ENCODE measurements at regions not wholly inside any gene's neighbourhood (a gene's known extent, or its start where the extent isn't known, plus 50 kb on each side); places are given as distances from the start of the nearest gene placed in this dataset.

- Mint-ChIP-seq H3K27me3 (ENCODE audit: low read depth, unreplicated experiment) (no peaks in the 10 kb centered on the region), H3K27ac (ENCODE audit: unreplicated experiment) (no peak overlapping the region), H3K4me3 (ENCODE audit: unreplicated experiment) (no peak overlapping the region), H3K9me3 (ENCODE audit: unreplicated experiment) (peaks cover 2% of the 10 kb centered on the region), H3K4me1 (ENCODE audit: low read depth, unreplicated experiment) (peaks cover 5% of the 10 kb centered on the region), H3K36me3 (ENCODE audit: low read depth, unreplicated experiment) (no peaks in the 10 kb centered on the region)
- H3K9me3 ChIP-seq (ENCODE audit: insufficient read depth, low read depth, low read length), result no peaks in the 10 kb centered on the region
- H3K27ac ChIP-seq (ENCODE audit: low read depth, low read length), result peak overlapping the region; percentile 30
- H3K9ac ChIP-seq (ENCODE audit: low read length), result no peak overlapping the region
- no peaks in the 10 kb centered on the region for H3K79me2 ChIP-seq (ENCODE audit: insufficient read depth, low read length)
- H3K4me2 ChIP-seq (ENCODE audit: low read length), result peak overlapping the region; percentile 22
- no peak overlapping the region for H3K4me3 ChIP-seq (ENCODE audit: insufficient read depth, low read depth, low read length)
- no peaks in the 10 kb centered on the region for H3K27me3 ChIP-seq (ENCODE audit: insufficient read depth, low read length)
- no peaks in the 10 kb centered on the region for H3K36me3 ChIP-seq (ENCODE audit: insufficient read depth, low read length)
- no peaks in the 10 kb centered on the region for H4K20me1 ChIP-seq (ENCODE audit: insufficient read depth, low read length)
- H2AFZ ChIP-seq (ENCODE audit: low read depth, low read length), result no peak overlapping the region
- TF ChIP-seq CTCF (IDR thresholded peaks at IDR 0.05; ENCODE audit: insufficient read depth, low read depth, low read length), result no peak
- TF ChIP-seq EZH2 (IDR thresholded peaks at IDR 0.05; ENCODE audit: insufficient read depth, low read length), result no peak
- FAIRE-seq (no peak), DNase-seq (ENCODE audit: low read depth) (no peak)
- peaks cover 5% of the 10 kb centered on the region for H3K4me1 ChIP-seq (ENCODE audit: insufficient read depth, low read length)
These were observed 262.0 kb downstream of the PPP1R2C start for GRCh38 chrX:42515939-42516338.

- H3K4me2 ChIP-seq (ENCODE audit: low read length), result no peak overlapping the region
- H2AFZ ChIP-seq (ENCODE audit: low read depth, low read length), result no peak overlapping the region
- no peaks in the 10 kb centered on the region for H3K36me3 Mint-ChIP-seq (ENCODE audit: low read depth, unreplicated experiment)
- DNase-seq (ENCODE audit: low read depth), result no peak
- H3K4me3 ChIP-seq (ENCODE audit: insufficient read depth, low read depth, low read length), result no peak overlapping the region
- H3K4me3 Mint-ChIP-seq (ENCODE audit: unreplicated experiment), result no peak overlapping the region
- TF ChIP-seq CTCF (IDR thresholded peaks at IDR 0.05; ENCODE audit: insufficient read depth, low read depth, low read length), result no peak
- TF ChIP-seq EZH2 (IDR thresholded peaks at IDR 0.05; ENCODE audit: insufficient read depth, low read length), result no peak
- no peak overlapping the region for H3K27ac Mint-ChIP-seq (ENCODE audit: unreplicated experiment)
- no peaks in the 10 kb centered on the region for H3K4me1 ChIP-seq (ENCODE audit: insufficient read depth, low read length)
- no peaks in the 10 kb centered on the region for H3K36me3 ChIP-seq (ENCODE audit: insufficient read depth, low read length)
- no peaks in the 10 kb centered on the region for H3K27me3 ChIP-seq (ENCODE audit: insufficient read depth, low read length)
- no peak overlapping the region for H3K27ac ChIP-seq (ENCODE audit: low read depth, low read length)
- no peaks in the 10 kb centered on the region for H4K20me1 ChIP-seq (ENCODE audit: insufficient read depth, low read length)
- H3K79me2 ChIP-seq (ENCODE audit: insufficient read depth, low read length), result no peaks in the 10 kb centered on the region
- no peaks in the 10 kb centered on the region for H3K27me3 Mint-ChIP-seq (ENCODE audit: low read depth, unreplicated experiment)
- peak; percentile 81 for FAIRE-seq
- H3K9me3 ChIP-seq (ENCODE audit: insufficient read depth, low read depth, low read length), result no peaks in the 10 kb centered on the region
- no peaks in the 10 kb centered on the region for H3K4me1 Mint-ChIP-seq (ENCODE audit: low read depth, unreplicated experiment)
- H3K9ac ChIP-seq (ENCODE audit: low read length), result no peak overlapping the region
- peaks cover 4% of the 10 kb centered on the region for H3K9me3 Mint-ChIP-seq (ENCODE audit: unreplicated experiment)
These were observed 272.9 kb downstream of the PPP1R2C start for GRCh38 chrX:42505016-42505415.

GRCh38 chrX:42499620-42500019, 278.3 kb downstream of the PPP1R2C start:
- no peaks in the 10 kb centered on the region for H3K79me2 ChIP-seq (ENCODE audit: insufficient read depth, low read length)
- no peak overlapping the region for H3K4me3 Mint-ChIP-seq (ENCODE audit: unreplicated experiment)
- H3K27ac ChIP-seq (ENCODE audit: low read depth, low read length), result no peak overlapping the region
- no peaks in the 10 kb centered on the region for H3K4me1 ChIP-seq (ENCODE audit: insufficient read depth, low read length)
- no peak overlapping the region for H3K4me2 ChIP-seq (ENCODE audit: low read length)
- H3K36me3 ChIP-seq (ENCODE audit: insufficient read depth, low read length), result no peaks in the 10 kb centered on the region
- DNase-seq (ENCODE audit: low read depth) (no peak), FAIRE-seq (peak; percentile 73)
- no peaks in the 10 kb centered on the region for H3K27me3 Mint-ChIP-seq (ENCODE audit: low read depth, unreplicated experiment)
- no peaks in the 10 kb centered on the region for H3K4me1 Mint-ChIP-seq (ENCODE audit: low read depth, unreplicated experiment)
- no peaks in the 10 kb centered on the region for H4K20me1 ChIP-seq (ENCODE audit: insufficient read depth, low read length)
- TF ChIP-seq CTCF (IDR thresholded peaks at IDR 0.05; ENCODE audit: insufficient read depth, low read depth, low read length) (no peak), EZH2 (IDR thresholded peaks at IDR 0.05; ENCODE audit: insufficient read depth, low read length) (no peak)
- no peak overlapping the region for H2AFZ ChIP-seq (ENCODE audit: low read depth, low read length)
- no peak overlapping the region for H3K4me3 ChIP-seq (ENCODE audit: insufficient read depth, low read depth, low read length)
- H3K27me3 ChIP-seq (ENCODE audit: insufficient read depth, low read length), result no peaks in the 10 kb centered on the region
- H3K9me3 Mint-ChIP-seq (ENCODE audit: unreplicated experiment), result no peaks in the 10 kb centered on the region
- no peak overlapping the region for H3K9ac ChIP-seq (ENCODE audit: low read length)
- no peak overlapping the region for H3K27ac Mint-ChIP-seq (ENCODE audit: unreplicated experiment)
- H3K36me3 Mint-ChIP-seq (ENCODE audit: low read depth, unreplicated experiment), result no peaks in the 10 kb centered on the region
- no peaks in the 10 kb centered on the region for H3K9me3 ChIP-seq (ENCODE audit: insufficient read depth, low read depth, low read length)
